ENCODE measurements at regions not wholly inside any gene's neighbourhood (a gene's known extent, or its start where the extent isn't known, plus 50 kb on each side); places are given as distances from the start of the nearest gene placed in this dataset.

- Histone ChIP-seq H3K4me1 (no peaks in the 10 kb centered on the region), H3K9ac (ENCODE audit: low read depth in 2 of 2, low read length in 2 of 2) (no peak overlapping the region), H3K27me3 (no peaks in the 10 kb centered on the region), H3K36me3 (no peaks in the 10 kb centered on the region), H3K9me3 (no peaks in the 10 kb centered on the region), H3K27ac (no peak overlapping the region), H3K4me3 (no peak overlapping the region)
- no peak for TF ChIP-seq CTCF (IDR thresholded peaks at IDR 0.05)
- intact Hi-C loops (cut with DNase I) = no loop called here
- no peak for DNase-seq
Observed at GRCh38 chr14:38391334-38391733, 135.4 kb upstream of the CLEC14A start.

GRCh38 chr14:38389681-38390080 is 133.8 kb upstream of the CLEC14A start:
- H3K27me3 ChIP-seq = no peaks in the 10 kb centered on the region
- no peak for DNase-seq
- intact Hi-C loops (cut with DNase I) = no loop called here
- no peaks in the 10 kb centered on the region for H3K4me1 ChIP-seq
- no peak for TF ChIP-seq CTCF (IDR thresholded peaks at IDR 0.05)
- no peaks in the 10 kb centered on the region for H3K36me3 ChIP-seq
- H3K9me3 ChIP-seq = no peaks in the 10 kb centered on the region
- no peak overlapping the region for H3K4me3 ChIP-seq
- no peak overlapping the region for H3K9ac ChIP-seq (ENCODE audit: low read depth in 2 of 2, low read length in 2 of 2)
- H3K27ac ChIP-seq = no peak overlapping the region

GRCh38 chr14:38387821-38388220 is 131.9 kb upstream of the CLEC14A start:
- Histone ChIP-seq H3K9me3 (no peaks in the 10 kb centered on the region), H3K4me3 (no peak overlapping the region), H3K9ac (ENCODE audit: low read depth in 2 of 2, low read length in 2 of 2) (no peak overlapping the region), H3K27me3 (no peaks in the 10 kb centered on the region), H3K36me3 (no peaks in the 10 kb centered on the region), H3K27ac (no peak overlapping the region), H3K4me1 (no peaks in the 10 kb centered on the region)
- DNase-seq = no peak
- intact Hi-C loops (cut with DNase I) = no loop called here
- no peak for TF ChIP-seq CTCF (IDR thresholded peaks at IDR 0.05)

GRCh38 chr14:38385836-38386235 is 129.9 kb upstream of the CLEC14A start:
- no peak overlapping the region for H3K27ac ChIP-seq
- no peak overlapping the region for H3K9ac ChIP-seq (ENCODE audit: low read depth in 2 of 2, low read length in 2 of 2)
- H3K27me3 ChIP-seq = no peaks in the 10 kb centered on the region
- H3K4me3 ChIP-seq = no peak overlapping the region
- intact Hi-C loops (cut with DNase I) = no loop called here
- no peak for TF ChIP-seq CTCF (IDR thresholded peaks at IDR 0.05)
- no peak for DNase-seq
- no peaks in the 10 kb centered on the region for H3K36me3 ChIP-seq
- no peaks in the 10 kb centered on the region for H3K4me1 ChIP-seq
- no peaks in the 10 kb centered on the region for H3K9me3 ChIP-seq

GRCh38 chr14:38385343-38385742 is 129.4 kb upstream of the CLEC14A start:
- no peaks in the 10 kb centered on the region for H3K36me3 ChIP-seq
- TF ChIP-seq CTCF (IDR thresholded peaks at IDR 0.05) = no peak
- H3K27me3 ChIP-seq = no peaks in the 10 kb centered on the region
- DNase-seq = no peak
- H3K4me3 ChIP-seq = no peak overlapping the region
- H3K27ac ChIP-seq = no peak overlapping the region
- H3K9me3 ChIP-seq = no peaks in the 10 kb centered on the region
- H3K9ac ChIP-seq (ENCODE audit: low read depth in 2 of 2, low read length in 2 of 2) = no peak overlapping the region
- intact Hi-C loops (cut with DNase I) = no loop called here
- H3K4me1 ChIP-seq = no peaks in the 10 kb centered on the region

GRCh38 chr14:38384741-38385140 is 128.8 kb upstream of the CLEC14A start:
- Histone ChIP-seq H3K27me3 (no peaks in the 10 kb centered on the region), H3K9ac (ENCODE audit: low read depth in 2 of 2, low read length in 2 of 2) (no peak overlapping the region), H3K4me3 (no peak overlapping the region), H3K27ac (no peak overlapping the region), H3K4me1 (no peaks in the 10 kb centered on the region), H3K36me3 (no peaks in the 10 kb centered on the region), H3K9me3 (no peaks in the 10 kb centered on the region)
- DNase-seq = no peak
- intact Hi-C loops (cut with DNase I) = no loop called here
- no peak for TF ChIP-seq CTCF (IDR thresholded peaks at IDR 0.05)
